ENCODE measurements at regions not wholly inside any gene's neighbourhood (a gene's known extent, or its start where the extent isn't known, plus 50 kb on each side); places are given as distances from the start of the nearest gene placed in this dataset.

- H3K36me3 ChIP-seq (ENCODE audit: control insufficient read depth in 4 of 4, insufficient read depth in 4 of 4, low read length in 4 of 4), result no peaks in the 10 kb centered on the region
- ATAC-seq (ENCODE audit: insufficient read depth, low FRiP score), result no peak
- H3K9ac ChIP-seq (ENCODE audit: insufficient read depth in 1 of 2, low read length in 2 of 2), result no peak overlapping the region
Observed at GRCh38 chr4:162366146-162366545, 202.3 kb upstream of the FSTL5 start.

DNA sequence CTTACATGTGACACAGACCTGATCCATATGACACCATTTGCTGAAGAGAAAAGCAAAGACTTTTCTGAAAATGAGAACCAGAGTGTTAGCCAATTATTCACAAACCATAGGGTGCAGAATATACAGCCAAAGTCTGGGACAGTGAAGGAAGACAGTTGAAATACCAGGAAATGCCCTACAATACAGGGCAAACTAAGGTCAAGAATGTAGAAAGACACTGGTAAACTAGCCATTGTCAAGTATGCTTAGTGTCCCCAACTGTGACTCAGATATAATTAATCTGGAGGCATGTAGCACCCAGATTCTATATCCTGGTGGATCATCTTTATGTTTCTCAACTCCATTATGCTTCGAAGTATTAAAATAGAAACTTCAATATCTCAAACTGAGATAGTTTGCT, 200.9 kb upstream of the FSTL5 start:
- Histone ChIP-seq H3K4me1 (ENCODE audit: control insufficient read depth in 5 of 5, insufficient read depth in 5 of 5, low read length in 5 of 5) (no peaks in the 10 kb centered on the region), H3K36me3 (ENCODE audit: control insufficient read depth in 4 of 4, insufficient read depth in 4 of 4, low read length in 4 of 4) (no peaks in the 10 kb centered on the region), H3K9ac (ENCODE audit: insufficient read depth in 1 of 2, low read length in 2 of 2) (no peak overlapping the region), H3K9me3 (ENCODE audit: control insufficient read depth in 4 of 4, insufficient read depth in 3 of 4, low read length in 3 of 4) (no peaks in the 10 kb centered on the region), H3K27me3 (ENCODE audit: control insufficient read depth in 3 of 3, insufficient read depth in 3 of 3, low read length in 2 of 3) (no peaks in the 10 kb centered on the region), H3K4me3 (no peak overlapping the region), H3K27ac (ENCODE audit: low read depth in 1 of 2, low read length in 1 of 2) (no peak overlapping the region)
- DNase-seq (no peak), ATAC-seq (ENCODE audit: insufficient read depth, low FRiP score) (no peak)
- WGBS, 2 donors, result 73 to 79% methylated on average over 1 of the region's 1 CpG
- TF ChIP-seq CTCF (IDR thresholded peaks at IDR 0.05; ENCODE audit: control extremely low read depth, extremely low read depth), result no peak

More at GRCh38 chr4:162366146-162366545, 202.3 kb upstream of the FSTL5 start:
- no peaks in the 10 kb centered on the region for H3K9me3 ChIP-seq (ENCODE audit: control insufficient read depth in 4 of 4, insufficient read depth in 3 of 4, low read length in 3 of 4)
- no peak overlapping the region for H3K4me3 ChIP-seq
- DNase-seq, result no peak
- H3K4me1 ChIP-seq (ENCODE audit: control insufficient read depth in 5 of 5, insufficient read depth in 5 of 5, low read length in 5 of 5), result no peaks in the 10 kb centered on the region
- no peak for TF ChIP-seq CTCF (IDR thresholded peaks at IDR 0.05; ENCODE audit: control extremely low read depth, extremely low read depth)
- H3K27me3 ChIP-seq (ENCODE audit: control insufficient read depth in 3 of 3, insufficient read depth in 3 of 3, low read length in 2 of 3), result no peaks in the 10 kb centered on the region
- no peak overlapping the region for H3K27ac ChIP-seq (ENCODE audit: low read depth in 1 of 2, low read length in 1 of 2)

DNA sequence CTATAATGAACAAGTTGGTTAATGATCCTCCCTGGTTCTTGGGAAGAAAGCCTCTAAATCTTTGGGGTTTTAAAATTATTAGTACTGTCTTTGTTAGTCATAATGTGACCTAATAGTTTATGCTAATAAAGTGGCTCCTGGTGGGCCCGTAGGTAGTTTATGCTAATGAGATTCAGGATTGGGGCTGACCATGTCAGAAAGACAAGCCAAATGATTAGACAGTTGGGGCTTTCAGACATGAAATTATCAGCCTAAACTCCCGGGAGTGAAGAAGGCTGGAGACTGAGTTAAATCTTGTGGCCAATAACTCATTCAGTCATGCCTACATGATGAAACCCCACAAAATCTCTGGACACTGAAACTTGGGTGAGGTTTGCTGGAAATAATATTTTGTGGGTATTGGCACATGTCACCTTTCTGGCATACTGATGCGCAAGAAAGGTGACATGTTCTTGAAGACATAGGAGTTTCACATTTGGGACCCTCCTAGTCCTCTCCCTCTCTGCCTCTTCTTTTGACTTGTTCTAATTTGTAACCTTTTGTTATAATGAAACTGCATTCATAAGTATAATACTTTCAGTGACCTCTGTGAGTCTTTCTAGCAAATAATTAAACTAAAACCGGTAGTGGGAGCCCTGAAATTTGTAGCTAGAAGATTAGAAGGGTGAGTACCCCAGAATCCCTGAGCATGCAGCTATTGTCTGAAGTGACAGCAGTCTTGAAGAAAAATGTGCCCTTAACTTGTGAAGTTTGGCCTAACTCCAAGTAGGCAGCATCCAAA, 196.8 kb upstream of the FSTL5 start:
- Histone ChIP-seq H3K4me1 (ENCODE audit: control insufficient read depth in 5 of 5, insufficient read depth in 5 of 5, low read length in 5 of 5) (no peaks in the 10 kb centered on the region), H3K27me3 (ENCODE audit: control insufficient read depth in 3 of 3, insufficient read depth in 3 of 3, low read length in 2 of 3) (no peaks in the 10 kb centered on the region), H3K4me3 (no peak overlapping the region), H3K36me3 (ENCODE audit: control insufficient read depth in 4 of 4, insufficient read depth in 4 of 4, low read length in 4 of 4) (no peaks in the 10 kb centered on the region), H3K27ac (ENCODE audit: low read depth in 1 of 2, low read length in 1 of 2) (no peak overlapping the region), H3K9me3 (ENCODE audit: control insufficient read depth in 4 of 4, insufficient read depth in 3 of 4, low read length in 3 of 4) (no peaks in the 10 kb centered on the region), H3K9ac (ENCODE audit: insufficient read depth in 1 of 2, low read length in 2 of 2) (no peak overlapping the region)
- WGBS, 2 donors, result 77 to 89% methylated on average over 4 of the region's 4 CpGs
- no peak for DNase-seq
- ATAC-seq (ENCODE audit: insufficient read depth, low FRiP score), result no peak
- TF ChIP-seq CTCF (IDR thresholded peaks at IDR 0.05; ENCODE audit: control extremely low read depth, extremely low read depth), result no peak

GRCh38 chr4:162356181-162356580, 192.4 kb upstream of the FSTL5 start:
- no peak overlapping the region for H3K9ac ChIP-seq (ENCODE audit: insufficient read depth in 1 of 2, low read length in 2 of 2)
- no peaks in the 10 kb centered on the region for H3K27me3 ChIP-seq (ENCODE audit: control insufficient read depth in 3 of 3, insufficient read depth in 3 of 3, low read length in 2 of 3)
- 88 to 91% methylated on average over 2 of the region's 2 CpGs for WGBS, 2 donors
- no peak overlapping the region for H3K4me3 ChIP-seq
- ATAC-seq (ENCODE audit: insufficient read depth, low FRiP score) (no peak), DNase-seq (no peak)
- no peaks in the 10 kb centered on the region for H3K36me3 ChIP-seq (ENCODE audit: control insufficient read depth in 4 of 4, insufficient read depth in 4 of 4, low read length in 4 of 4)
- no peak for TF ChIP-seq CTCF (IDR thresholded peaks at IDR 0.05; ENCODE audit: control extremely low read depth, extremely low read depth)
- H3K9me3 ChIP-seq (ENCODE audit: control insufficient read depth in 4 of 4, insufficient read depth in 3 of 4, low read length in 3 of 4), result no peaks in the 10 kb centered on the region
- H3K27ac ChIP-seq (ENCODE audit: low read depth in 1 of 2, low read length in 1 of 2), result no peak overlapping the region
- peaks cover 0 to 3% (median 0%) of the 10 kb centered on the region in 5 donors for H3K4me1 ChIP-seq (ENCODE audit: control insufficient read depth in 5 of 5, insufficient read depth in 5 of 5, low read length in 5 of 5)

Measured in lung (tissue), 11 donors.